ENCODE measurements at regions not wholly inside any gene's neighbourhood (a gene's known extent, or its start where the extent isn't known, plus 50 kb on each side); places are given as distances from the start of the nearest gene placed in this dataset.

DNA sequence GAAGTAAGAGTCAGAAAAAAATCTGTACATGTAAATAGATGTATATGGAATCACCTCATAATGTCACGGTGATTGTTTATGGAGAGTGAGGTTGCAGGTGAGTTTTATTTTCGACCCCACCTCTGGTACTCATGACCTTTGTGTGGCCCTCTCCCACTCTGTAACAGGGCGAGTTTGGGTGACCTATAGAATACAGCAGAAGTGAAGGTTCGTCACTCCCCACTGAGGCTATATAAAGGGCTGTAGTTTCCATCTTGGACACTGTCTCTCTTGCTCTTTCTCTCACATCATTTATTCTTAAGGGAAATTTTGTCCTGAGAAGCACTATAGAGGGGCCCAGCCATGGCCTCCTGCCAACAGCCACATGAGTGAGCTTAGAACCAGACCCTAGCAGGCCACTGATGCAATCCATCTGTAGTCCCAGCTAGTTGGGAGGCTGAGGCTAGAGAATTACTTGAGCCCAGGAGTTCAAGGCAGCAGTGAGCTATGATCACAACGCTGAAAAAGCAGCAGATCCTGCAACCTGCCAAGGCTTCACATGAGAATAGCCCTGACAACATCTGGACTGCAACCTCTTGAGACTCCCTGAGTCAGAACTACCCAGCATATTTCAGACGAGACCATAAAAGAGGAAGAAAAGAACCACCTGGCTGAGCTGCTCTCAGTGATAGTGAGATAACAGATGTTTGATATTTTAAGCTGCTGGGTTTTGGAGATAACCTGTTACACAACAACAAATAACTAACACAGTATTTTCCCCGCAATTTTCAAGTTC, 74.3 kb upstream of the SLC1A4 start:
- intact Hi-C loops (cut with DNase I) = loop anchor here (5.0 kb wide), 1 partner anchor 272 kb away; no protein-coding TSS in a partner anchor
- TF ChIP-seq POLR2A (IDR thresholded peaks at IDR 0.05) (no peak), POLR2AphosphoS5 (IDR thresholded peaks at IDR 0.05) (no peak)
- TF ChIP-seq, protein P1, sequence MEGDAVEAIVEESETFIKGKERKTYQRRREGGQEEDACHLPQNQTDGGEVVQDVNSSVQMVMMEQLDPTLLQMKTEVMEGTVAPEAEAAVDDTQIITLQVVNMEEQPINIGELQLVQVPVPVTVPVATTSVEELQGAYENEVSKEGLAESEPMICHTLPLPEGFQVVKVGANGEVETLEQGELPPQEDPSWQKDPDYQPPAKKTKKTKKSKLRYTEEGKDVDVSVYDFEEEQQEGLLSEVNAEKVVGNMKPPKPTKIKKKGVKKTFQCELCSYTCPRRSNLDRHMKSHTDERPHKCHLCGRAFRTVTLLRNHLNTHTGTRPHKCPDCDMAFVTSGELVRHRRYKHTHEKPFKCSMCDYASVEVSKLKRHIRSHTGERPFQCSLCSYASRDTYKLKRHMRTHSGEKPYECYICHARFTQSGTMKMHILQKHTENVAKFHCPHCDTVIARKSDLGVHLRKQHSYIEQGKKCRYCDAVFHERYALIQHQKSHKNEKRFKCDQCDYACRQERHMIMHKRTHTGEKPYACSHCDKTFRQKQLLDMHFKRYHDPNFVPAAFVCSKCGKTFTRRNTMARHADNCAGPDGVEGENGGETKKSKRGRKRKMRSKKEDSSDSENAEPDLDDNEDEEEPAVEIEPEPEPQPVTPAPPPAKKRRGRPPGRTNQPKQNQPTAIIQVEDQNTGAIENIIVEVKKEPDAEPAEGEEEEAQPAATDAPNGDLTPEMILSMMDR (IDR thresholded peaks at IDR 0.05) = no peak
- DNase-seq (ENCODE audit: low spot score) = no peak
- Histone ChIP-seq H3K4me3 (no peak overlapping the region), H3K27ac (no peak overlapping the region), H3K9me3 (no peaks in the 10 kb centered on the region), H3K4me1 (replicated peaks) (no peaks in the 10 kb centered on the region), H3K36me3 (no peaks in the 10 kb centered on the region), H3K27me3 (replicated peaks; ENCODE audit: insufficient read depth) (no peaks in the 10 kb centered on the region)
- WGBS = 63% methylated on average over 7 of the region's 7 CpGs

DNA sequence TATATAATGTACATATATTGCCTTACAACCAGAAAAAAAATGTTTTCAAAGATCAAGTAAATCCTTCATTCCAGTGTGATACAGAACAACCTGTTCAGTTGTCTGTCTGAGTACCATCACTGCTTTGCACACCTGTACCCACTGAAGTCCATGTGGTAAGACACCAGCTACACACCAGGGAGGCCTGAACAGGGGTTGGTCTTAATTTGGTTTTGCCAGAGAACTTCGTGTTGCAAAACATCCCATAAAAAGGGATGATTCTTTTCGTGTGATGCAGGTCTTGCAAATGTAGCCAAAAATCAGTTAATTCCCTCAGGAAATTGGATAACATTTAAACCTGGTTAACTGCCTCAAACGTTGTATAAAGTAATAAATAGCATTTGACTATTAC, 73.7 kb upstream of the SLC1A4 start:
- no peaks in the 10 kb centered on the region for H3K9me3 ChIP-seq
- no peaks in the 10 kb centered on the region for H3K27me3 ChIP-seq (replicated peaks; ENCODE audit: insufficient read depth)
- no peak for DNase-seq (ENCODE audit: low spot score)
- no peak for TF ChIP-seq POLR2AphosphoS5 (IDR thresholded peaks at IDR 0.05)
- TF ChIP-seq POLR2A (IDR thresholded peaks at IDR 0.05) = no peak
- TF ChIP-seq, protein P1 (IDR thresholded peaks at IDR 0.05) = no peak
- no peaks in the 10 kb centered on the region for H3K36me3 ChIP-seq
- 13% methylated on average over 3 of the region's 3 CpGs for WGBS
- no peak overlapping the region for H3K4me3 ChIP-seq
- intact Hi-C loops (cut with DNase I) = loop anchor here (5.0 kb wide), 1 partner anchor 272 kb away; no protein-coding TSS in a partner anchor
- no peaks in the 10 kb centered on the region for H3K4me1 ChIP-seq (replicated peaks)
- no peak overlapping the region for H3K27ac ChIP-seq

DNA sequence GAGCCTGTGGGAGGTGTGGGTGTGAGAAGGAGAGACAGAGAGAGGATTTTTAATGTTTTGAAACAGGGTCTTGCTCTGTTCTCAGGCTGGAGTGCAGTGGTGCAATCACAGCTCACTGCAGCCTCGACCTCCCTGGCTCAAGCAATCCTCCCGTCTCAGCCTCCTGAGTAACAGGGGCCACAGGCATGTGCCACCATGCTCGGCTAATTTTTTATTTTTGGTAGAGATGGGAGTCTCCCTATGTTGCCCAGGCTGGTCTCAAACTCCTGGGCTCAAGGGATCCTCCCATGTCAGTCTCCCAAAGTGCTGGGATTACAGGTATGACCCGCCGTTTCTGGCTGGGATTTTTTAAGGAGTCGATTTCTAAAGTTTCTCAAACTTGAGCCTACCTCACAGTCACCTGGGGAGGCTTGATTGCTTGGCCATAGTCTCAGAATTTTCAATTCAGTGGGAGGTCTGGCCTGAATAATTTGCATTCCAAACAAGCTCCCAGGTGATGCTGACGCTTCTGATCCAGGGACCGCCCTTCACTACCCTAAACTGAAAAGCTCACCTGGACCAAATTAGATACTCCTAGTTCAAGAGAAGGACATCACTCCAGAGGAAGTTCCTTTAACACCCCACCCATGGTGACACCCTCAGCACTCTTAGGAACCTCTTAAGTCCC, 70.8 kb upstream of the SLC1A4 start:
- TF ChIP-seq POLR2AphosphoS5 (IDR thresholded peaks at IDR 0.05) (no peak), POLR2A (IDR thresholded peaks at IDR 0.05) (no peak)
- TF ChIP-seq, protein P1 (IDR thresholded peaks at IDR 0.05) = no peak
- Histone ChIP-seq H3K4me1 (replicated peaks) (no peaks in the 10 kb centered on the region), H3K36me3 (no peaks in the 10 kb centered on the region), H3K27ac (no peak overlapping the region), H3K27me3 (replicated peaks; ENCODE audit: insufficient read depth) (no peaks in the 10 kb centered on the region), H3K9me3 (no peaks in the 10 kb centered on the region), H3K4me3 (peak overlapping the region; percentile 25)
- no peak for DNase-seq (ENCODE audit: low spot score)
- 87% methylated on average over 8 of the region's 8 CpGs for WGBS
- intact Hi-C loops (cut with DNase I) = loop anchor here (2.0 to 5.0 kb wide), 2 partner anchors 122 to 269 kb away; no protein-coding TSS in a partner anchor

DNA sequence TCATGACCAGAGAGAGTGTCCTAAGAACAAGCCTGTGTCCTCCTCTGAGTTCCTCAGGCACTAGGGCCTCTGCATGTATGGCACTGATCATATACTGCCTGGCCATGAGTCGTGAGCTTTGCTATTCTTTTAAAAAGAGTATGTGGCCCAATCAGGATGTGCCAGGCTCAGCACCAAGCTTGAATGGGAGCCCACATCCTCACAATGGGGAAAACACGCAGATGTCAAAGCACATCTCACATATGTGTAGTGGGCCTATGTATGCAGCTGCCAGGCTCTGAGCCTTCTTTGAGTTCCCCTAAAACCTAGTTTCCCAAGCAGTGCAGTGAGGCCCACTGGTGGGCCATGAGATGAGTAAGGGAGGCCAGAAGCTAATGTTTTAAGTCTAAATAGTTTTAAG, 69.9 kb upstream of the SLC1A4 start:
- no peak for TF ChIP-seq POLR2AphosphoS5 (IDR thresholded peaks at IDR 0.05)
- TF ChIP-seq POLR2A (IDR thresholded peaks at IDR 0.05) = no peak
- TF ChIP-seq, protein P1 (IDR thresholded peaks at IDR 0.05) = no peak
- H3K4me3 ChIP-seq = no peak overlapping the region
- no peaks in the 10 kb centered on the region for H3K4me1 ChIP-seq (replicated peaks)
- intact Hi-C loops (cut with DNase I) = loop anchor here (2.0 to 5.0 kb wide), 2 partner anchors 122 to 268 kb away; no protein-coding TSS in a partner anchor
- H3K27me3 ChIP-seq (replicated peaks; ENCODE audit: insufficient read depth) = no peaks in the 10 kb centered on the region
- H3K27ac ChIP-seq = no peak overlapping the region
- no peaks in the 10 kb centered on the region for H3K36me3 ChIP-seq
- no peaks in the 10 kb centered on the region for H3K9me3 ChIP-seq
- 100% methylated on average over 2 of the region's 2 CpGs for WGBS
- no peak for DNase-seq (ENCODE audit: low spot score)
